HG03457 (cell line): ENCODE measurements at regions not wholly inside any gene's neighbourhood (a gene's known extent, or its start where the extent isn't known, plus 50 kb on each side); places are given as distances from the start of the nearest gene placed in this dataset.
"Not testable (repeated sequence)": the region's sequence is repeated elsewhere in the genome, so short reads cannot be mapped to it uniquely, and the experiment has no call there.

Experiments used
- ATAC-seq: cut with Tn5 transposase; IDR thresholded peaks from one replicate; pipeline ENCODE4 v1.9.1; 2021; ENCODE audit warnings: moderate number of reproducible peaks; ENCODE audit not compliant: unreplicated experiment

- ATAC-seq: no peak
Measured at GRCh38 chr2:155913356-155913755, 419.2 kb downstream of the NR4A2 start.

- ATAC-seq: no peak
Measured at GRCh38 chr2:155908567-155908966, 424.0 kb downstream of the NR4A2 start.

- ATAC-seq: no peak
Measured at GRCh38 chr2:155907211-155907610, 425.3 kb downstream of the NR4A2 start.

GRCh38 chr2:155905657-155906056 lies 426.9 kb downstream of the NR4A2 start:
- ATAC-seq: no peak

GRCh38 chr2:155904720-155905119 lies 427.8 kb downstream of the NR4A2 start:
- no peak for ATAC-seq

- ATAC-seq: no peak
Measured at GRCh38 chr2:155902635-155903034, 429.9 kb downstream of the NR4A2 start.

- ATAC-seq: no peak
Measured at GRCh38 chr2:155895016-155895415, 437.5 kb downstream of the NR4A2 start.

- ATAC-seq: not testable (repeated sequence)
Measured at GRCh38 chr2:155880382-155880781, 452.1 kb downstream of the NR4A2 start.

- not testable (repeated sequence) for ATAC-seq
Measured at GRCh38 chr2:155879900-155880299, 452.6 kb downstream of the NR4A2 start.

- no peak for ATAC-seq
Measured at GRCh38 chr2:155872396-155872795, 460.1 kb downstream of the NR4A2 start.

GRCh38 chr2:155871940-155872339 lies 460.6 kb downstream of the NR4A2 start:
- ATAC-seq: no peak

GRCh38 chr2:155867564-155867963 lies 465.0 kb downstream of the NR4A2 start:
- ATAC-seq: no peak

- ATAC-seq: no peak
Measured at GRCh38 chr2:155866477-155866876, 466.0 kb downstream of the NR4A2 start.

GRCh38 chr2:155852156-155852555 lies 480.4 kb downstream of the NR4A2 start:
- ATAC-seq: no peak

GRCh38 chr2:155846259-155846658 lies 486.3 kb downstream of the NR4A2 start:
- no peak for ATAC-seq

GRCh38 chr2:155844461-155844860 lies 488.1 kb downstream of the NR4A2 start:
- no peak for ATAC-seq

- no peak for ATAC-seq
Measured at GRCh38 chr2:155842103-155842502, 490.4 kb downstream of the NR4A2 start.

GRCh38 chr2:155841442-155841841 lies 491.1 kb downstream of the NR4A2 start:
- no peak for ATAC-seq

- ATAC-seq: no peak
Measured at GRCh38 chr2:155840661-155841060, 491.9 kb downstream of the NR4A2 start.

GRCh38 chr2:155839991-155840390 lies 492.5 kb downstream of the NR4A2 start:
- no peak for ATAC-seq

- ATAC-seq: no peak
Measured at GRCh38 chr2:155839436-155839835, 493.1 kb downstream of the NR4A2 start.

- no peak for ATAC-seq
Measured at GRCh38 chr2:155836439-155836838, 496.1 kb downstream of the NR4A2 start.

- ATAC-seq: no peak
Measured at GRCh38 chr2:155830817-155831579, 501.5 kb downstream of the NR4A2 start.
